AG04449 (cell line): ENCODE measurements at regions not wholly inside any gene's neighbourhood (a gene's known extent, or its start where the extent isn't known, plus 50 kb on each side); places are given as distances from the start of the nearest gene placed in this dataset.

Experiments
- CTCF ChIA-PET: fragments of 350-600 bp; formaldehyde crosslinking; extraction: SDS; loops from one replicate; lab custom pipeline; 2021; ENCODE audit warnings: antibody characterized with exemption; lab: Yijun Ruan, JAX
- POLR2A ChIA-PET: fragments of 400-600, 350-600 bp; formaldehyde crosslinking; extraction: SDS; loops from one replicate; lab custom pipeline; 2020; ENCODE audit warnings: antibody characterized with exemption, inconsistent platforms; lab: Yijun Ruan, JAX
- DNase-seq: peaks from one replicate; pipeline ENCODE4 v3.0.0-alpha.2; 2010; ENCODE audit warnings: low read depth, low spot score
- H3K4me3 ChIP-seq: 2 replicates; pipeline ENCODE4 v1.5.1; 2011; ENCODE audit warnings: low read depth, mild to moderate bottlenecking, control low read depth, low read length
- TF ChIP-seq, protein P1 (sequence below): IDR thresholded peaks from one replicate; pipeline ENCODE4 v1.5.1; 2011; ENCODE audit warnings: mild to moderate bottlenecking, moderate library complexity, low read length, control low read depth, inconsistent platforms; ENCODE audit not compliant: insufficient read depth; ENCODE audit errors: missing control alignments

DNA sequence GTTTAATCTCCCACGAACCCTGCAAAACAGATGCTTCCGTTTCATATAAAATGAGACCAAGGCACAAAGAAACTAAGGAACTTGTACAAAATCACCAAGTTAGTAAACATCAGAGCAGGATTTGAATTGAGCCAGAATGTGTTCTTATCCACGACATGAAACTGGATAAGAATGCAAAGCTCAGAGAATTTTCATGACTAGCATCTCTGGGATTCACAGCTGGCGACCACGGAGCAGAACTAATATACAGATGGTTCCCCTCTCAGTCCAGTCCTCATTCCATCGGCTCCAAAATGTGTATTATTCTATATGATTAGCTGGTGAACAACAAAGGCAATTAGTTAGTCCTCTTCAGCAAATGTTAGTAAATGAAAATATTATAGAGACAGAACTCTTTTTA, 72.3 kb upstream of the ERG start:
- DNase-seq: no peak
- POLR2A ChIA-PET: no interaction called here
- H3K4me3 ChIP-seq: no peak overlapping the region
- TF ChIP-seq, protein P1, sequence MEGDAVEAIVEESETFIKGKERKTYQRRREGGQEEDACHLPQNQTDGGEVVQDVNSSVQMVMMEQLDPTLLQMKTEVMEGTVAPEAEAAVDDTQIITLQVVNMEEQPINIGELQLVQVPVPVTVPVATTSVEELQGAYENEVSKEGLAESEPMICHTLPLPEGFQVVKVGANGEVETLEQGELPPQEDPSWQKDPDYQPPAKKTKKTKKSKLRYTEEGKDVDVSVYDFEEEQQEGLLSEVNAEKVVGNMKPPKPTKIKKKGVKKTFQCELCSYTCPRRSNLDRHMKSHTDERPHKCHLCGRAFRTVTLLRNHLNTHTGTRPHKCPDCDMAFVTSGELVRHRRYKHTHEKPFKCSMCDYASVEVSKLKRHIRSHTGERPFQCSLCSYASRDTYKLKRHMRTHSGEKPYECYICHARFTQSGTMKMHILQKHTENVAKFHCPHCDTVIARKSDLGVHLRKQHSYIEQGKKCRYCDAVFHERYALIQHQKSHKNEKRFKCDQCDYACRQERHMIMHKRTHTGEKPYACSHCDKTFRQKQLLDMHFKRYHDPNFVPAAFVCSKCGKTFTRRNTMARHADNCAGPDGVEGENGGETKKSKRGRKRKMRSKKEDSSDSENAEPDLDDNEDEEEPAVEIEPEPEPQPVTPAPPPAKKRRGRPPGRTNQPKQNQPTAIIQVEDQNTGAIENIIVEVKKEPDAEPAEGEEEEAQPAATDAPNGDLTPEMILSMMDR: no peak
- CTCF ChIA-PET: no interaction called here

DNA sequence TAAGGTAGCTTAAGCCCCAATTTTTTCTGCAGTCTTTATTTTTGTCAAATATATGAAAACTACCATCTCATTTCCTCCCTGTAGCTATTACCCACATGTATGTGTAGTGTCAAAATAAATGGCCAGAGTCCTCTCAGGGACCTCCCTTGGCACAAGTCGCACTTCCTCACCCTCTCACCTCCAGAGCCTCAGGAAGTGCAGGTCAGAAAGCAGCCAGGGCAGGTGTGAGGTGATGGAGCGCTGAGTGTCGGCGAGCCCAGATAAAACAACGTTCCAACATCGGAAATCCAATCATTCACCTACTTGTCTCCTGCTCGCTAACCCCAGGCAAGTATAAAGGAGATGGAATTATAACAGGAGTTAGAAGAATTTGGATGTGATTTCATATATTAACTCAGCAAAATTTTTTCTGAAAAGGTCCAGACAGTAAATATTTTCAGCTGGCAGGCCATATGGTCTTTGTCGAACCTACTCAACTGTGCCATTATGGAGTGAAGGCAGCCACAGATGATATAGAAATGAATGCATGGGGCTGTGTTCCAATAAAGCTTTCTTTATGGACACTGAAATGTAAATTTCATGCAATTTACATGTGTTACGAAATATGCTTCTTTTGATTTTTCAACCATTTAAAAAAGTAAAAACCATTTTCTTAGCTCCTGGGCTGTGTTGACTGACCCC, 76.8 kb upstream of the ERG start:
- POLR2A ChIA-PET: no interaction called here
- DNase-seq: no peak
- CTCF ChIA-PET: no interaction called here
- H3K4me3 ChIP-seq: no peak overlapping the region
- TF ChIP-seq, protein P1: no peak

DNA sequence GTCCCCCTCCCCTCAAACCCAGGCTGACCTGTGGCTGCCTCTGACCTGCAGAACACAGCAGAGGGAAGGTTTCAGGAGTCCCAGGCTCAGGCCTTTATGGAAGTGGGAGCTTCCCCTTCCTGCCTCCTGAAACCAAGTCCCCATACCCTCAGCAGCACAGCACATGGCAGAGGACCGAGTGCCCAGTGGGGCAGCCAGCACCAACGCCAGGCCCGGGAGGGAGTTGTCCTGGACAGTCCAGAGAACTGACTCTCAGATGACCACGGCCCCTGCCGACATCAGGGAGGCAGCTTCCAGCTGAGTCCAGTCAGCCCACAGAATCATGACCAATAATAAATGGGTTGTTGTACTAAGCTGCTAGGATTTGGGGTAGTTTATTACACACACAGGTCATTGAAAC, 79.6 kb upstream of the ERG start:
- POLR2A ChIA-PET: no interaction called here
- CTCF ChIA-PET: no interaction called here
- no peak overlapping the region for H3K4me3 ChIP-seq
- DNase-seq: no peak
- TF ChIP-seq, protein P1: no peak

DNA sequence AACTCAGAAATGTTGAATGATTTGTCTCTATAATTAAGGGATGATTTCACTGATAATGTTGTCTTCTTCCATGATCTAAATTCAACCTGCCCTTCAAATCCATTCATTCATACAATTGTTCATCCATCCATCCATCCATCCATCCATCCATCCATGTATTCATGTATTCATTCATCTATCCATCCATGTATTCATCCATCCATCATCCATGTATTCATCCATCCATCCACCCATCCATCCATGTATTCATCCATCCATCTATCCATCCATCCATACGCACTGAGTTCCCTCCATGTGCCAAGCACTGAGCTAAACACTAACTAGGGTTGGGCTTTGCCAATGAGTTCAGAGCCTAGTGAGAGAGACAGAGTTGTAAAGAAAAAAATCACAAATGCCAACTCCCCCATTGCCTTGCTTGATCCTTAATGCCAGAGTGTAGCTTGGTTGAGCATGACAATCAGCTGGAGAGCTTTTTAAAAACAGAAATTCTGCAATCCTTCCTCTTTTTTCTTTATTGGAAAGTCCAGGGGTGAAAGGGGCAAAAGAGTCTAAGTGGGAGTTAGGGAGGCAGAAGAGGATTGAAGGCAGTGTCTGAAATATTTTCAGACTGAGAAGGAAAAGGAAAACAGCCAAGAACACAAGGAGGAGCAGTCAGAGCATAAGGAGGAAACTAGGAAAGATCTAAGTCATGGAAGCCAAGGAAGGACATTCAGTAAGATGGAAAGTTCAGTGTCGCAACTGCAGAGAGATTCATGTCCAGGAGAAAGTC, 92.4 kb upstream of the ERG start:
- no peak overlapping the region for H3K4me3 ChIP-seq
- TF ChIP-seq, protein P1: no peak
- DNase-seq: no peak
- POLR2A ChIA-PET: no interaction called here
- CTCF ChIA-PET: interaction anchor here (1.1 kb wide), 1 partner anchor 85 kb away, joined by 3 read pairs; no protein-coding TSS in a partner anchor

DNA sequence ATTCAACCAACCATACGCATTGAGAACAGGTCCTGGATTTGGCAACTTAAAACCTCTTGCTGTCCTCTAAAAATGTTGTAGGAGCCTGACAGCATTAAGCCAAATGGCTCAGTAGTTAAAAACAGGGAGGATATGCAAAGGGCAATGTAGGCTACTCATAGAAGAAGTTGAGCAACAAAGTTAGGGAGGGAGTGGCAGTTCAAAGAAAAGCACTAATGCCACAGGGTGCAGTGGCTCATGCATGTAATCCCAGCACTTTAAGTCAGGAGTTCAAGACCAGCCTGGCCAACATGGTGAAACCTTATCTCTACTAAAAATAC, 92.9 kb upstream of the ERG start:
- POLR2A ChIA-PET: no interaction called here
- no peak for DNase-seq
- no peak overlapping the region for H3K4me3 ChIP-seq
- CTCF ChIA-PET: no interaction called here
- TF ChIP-seq, protein P1: no peak

DNA sequence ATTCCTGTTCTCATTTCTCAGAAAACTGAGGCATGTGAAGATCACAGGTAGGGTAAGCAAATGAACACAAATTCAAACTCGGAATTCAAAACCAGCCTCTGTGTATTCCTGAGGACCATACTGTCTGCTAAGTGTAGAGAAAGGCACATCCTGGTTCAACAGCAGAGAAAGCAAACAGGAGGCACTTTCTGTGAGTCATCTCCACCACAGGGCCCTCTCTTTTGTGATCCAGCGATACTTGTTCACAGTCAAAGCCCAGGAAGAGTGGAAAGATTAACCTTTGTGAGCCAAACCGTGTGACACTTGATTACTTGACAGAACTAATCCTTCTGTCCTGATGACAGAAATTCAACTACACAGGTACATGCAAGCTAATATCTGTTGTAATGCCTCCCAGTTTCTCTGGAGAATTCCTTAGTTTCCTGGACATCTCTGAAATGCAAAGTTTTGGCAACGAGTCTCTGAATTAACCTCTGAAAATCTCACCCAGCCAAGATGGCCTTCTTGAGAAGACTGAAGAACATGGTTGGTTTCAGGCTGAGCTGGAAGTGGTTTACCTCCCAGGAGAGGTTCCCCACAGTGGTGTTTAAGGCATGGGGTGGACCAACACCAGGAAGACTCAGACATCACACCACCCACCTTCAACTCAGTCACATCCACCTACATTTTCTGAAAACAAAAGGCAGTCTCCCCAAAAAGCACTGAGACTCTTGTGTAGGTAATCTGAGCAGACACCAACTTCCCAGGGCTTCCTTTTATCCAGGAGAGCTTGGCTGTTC, 98.2 kb upstream of the ERG start:
- CTCF ChIA-PET: no interaction called here
- TF ChIP-seq, protein P1: no peak
- DNase-seq: no peak
- POLR2A ChIA-PET: no interaction called here
- H3K4me3 ChIP-seq: no peak overlapping the region
